ENCODE measurements at regions not wholly inside any gene's neighbourhood (a gene's known extent, or its start where the extent isn't known, plus 50 kb on each side); places are given as distances from the start of the nearest gene placed in this dataset.
A peak's percentile ranks its signal among the peaks of the same experiment; 100 is the strongest.

GRCh38 chr12:112559784-112560183 is 141.0 kb downstream of the PTPN11 start:
- no peak for DNase-seq

DNA sequence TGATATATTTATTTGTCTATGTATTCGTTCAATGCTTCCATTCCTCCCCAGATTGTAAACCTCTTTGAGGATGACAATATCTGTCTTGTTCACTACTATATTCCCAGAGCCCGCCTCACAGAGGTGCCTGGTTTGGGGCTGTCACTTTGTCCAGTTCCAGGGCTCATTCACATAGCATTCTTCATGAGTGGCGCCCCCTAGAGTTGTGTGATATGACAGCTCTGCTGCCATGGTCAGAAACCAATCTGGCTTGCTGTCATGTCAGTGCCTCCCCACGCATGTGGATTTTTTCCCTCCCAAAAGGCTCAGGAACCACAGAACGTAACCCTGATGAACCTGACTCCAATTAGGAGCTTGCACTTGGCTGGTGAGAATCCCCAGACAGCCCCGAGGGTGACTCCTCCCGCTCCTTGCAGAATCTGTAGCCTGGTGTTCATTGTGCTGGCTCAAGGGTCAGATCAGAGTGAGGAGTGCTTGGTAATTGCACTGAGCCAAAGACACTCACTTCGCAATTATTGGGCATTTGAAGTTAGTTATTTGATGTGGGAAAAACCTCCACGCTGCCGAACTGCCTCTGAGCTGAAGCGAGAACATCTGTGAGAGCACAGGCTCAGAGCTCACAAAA is 145.5 kb downstream of the PTPN11 start:
- no peak for DNase-seq

GRCh38 chr12:112568641-112569040 is 149.9 kb downstream of the PTPN11 start:
- DNase-seq: no peak

- DNase-seq: no peak
Observed at GRCh38 chr12:112570096-112570495, 151.3 kb downstream of the PTPN11 start.

- DNase-seq: no peak
Observed at GRCh38 chr12:112573141-112573540, 154.4 kb downstream of the PTPN11 start.

GRCh38 chr12:112574896-112575558 is 156.3 kb downstream of the PTPN11 start:
- DNase-seq: no peak

DNA sequence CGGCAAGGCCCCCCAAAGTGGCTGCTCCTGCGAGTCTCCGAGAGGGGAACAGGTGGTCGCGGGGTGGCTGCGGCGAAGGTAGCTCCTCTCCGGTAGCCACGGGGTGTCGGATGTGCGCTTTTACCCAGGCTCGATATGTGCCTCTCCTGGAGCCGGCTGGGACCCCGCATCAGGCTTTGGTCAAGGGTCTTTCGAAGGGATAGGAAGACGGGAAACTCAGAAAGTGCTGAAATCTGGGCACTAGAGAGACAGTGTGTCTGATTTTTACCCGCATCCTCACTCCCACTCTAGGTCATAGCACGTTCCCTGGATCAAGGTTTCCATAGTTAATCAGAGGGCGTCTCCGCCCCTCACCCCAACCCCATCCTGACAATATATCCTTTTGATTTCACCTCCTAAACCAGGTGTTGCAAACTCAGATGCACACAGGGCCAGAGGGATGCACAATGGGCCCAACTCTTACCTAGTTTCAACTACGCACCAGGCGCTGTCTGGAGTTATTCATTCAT is 156.9 kb downstream of the PTPN11 start:
- no peak for DNase-seq

DNA sequence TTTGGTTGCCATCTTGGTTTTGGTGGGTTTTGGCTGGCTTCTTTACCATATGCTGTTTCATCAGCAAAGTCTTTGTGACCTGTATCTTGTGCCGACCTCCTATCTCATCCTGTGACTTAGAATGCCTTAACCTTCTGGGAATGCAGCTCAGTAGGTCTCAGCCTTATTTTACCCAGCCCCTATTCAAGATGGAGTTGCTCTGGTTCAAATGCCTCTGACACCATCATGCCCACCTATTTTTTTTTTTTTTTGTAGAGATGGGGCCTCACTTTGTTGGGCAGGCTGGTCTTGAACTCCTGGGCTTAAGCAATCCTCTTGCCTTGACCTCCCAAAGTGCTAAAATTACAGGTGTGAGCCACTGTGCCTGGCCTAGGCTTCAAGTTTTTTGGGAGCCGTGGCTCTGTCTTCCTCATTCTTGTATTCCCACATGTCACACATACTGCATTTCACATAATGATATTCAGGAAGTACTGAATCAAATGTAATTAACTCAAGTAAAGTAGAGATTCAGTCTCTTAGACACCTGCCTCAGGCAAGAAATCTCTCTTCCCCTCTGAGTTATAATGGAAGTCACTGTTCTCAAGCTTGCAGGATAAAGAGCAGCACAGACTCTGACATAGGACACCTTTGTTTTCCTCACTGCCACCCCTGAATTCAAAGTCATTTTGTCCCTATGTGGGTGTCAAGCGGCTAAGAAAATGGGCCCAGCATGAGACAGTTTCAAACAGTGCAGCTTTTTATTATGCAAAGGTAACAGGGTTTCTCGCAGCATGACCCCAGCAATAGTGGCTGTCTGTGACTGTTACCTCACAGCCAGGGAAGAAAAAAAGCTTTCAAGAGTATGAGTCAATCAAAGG is 159.0 kb downstream of the PTPN11 start:
- no peak for DNase-seq

GRCh38 chr12:112584266-112584722 is 165.5 kb downstream of the PTPN11 start:
- no peak for DNase-seq

DNA sequence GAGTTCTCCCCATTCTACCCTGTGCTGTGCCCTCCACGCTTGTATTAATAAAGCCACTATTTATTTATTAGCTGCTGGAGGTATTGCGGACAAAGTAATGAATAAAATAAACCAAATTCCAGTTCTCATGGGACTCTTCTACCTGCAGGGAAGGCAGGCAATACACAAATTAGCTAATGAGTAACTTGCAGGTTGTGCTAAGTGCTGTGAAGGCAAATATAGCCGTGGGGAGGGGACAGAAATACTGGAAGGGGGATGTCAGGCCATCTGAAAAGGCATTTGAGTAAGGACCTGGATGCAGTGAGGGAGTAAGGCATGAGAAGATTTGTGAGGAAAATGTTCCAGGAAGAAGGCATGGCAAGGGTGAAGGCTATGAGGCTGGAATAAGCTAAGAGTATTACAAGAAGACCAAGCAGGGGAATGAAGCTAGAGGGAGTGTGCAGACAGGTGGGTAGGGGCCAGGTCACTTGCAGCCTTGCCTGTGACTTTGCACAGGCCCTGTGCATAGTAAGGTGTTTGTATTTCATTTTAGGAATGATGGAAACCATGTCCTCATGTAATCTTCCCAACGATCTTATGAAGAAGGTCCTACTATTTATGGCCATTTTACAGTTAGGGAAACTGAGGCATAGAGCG is 167.5 kb downstream of the PTPN11 start:
- DNase-seq: no peak

DNA sequence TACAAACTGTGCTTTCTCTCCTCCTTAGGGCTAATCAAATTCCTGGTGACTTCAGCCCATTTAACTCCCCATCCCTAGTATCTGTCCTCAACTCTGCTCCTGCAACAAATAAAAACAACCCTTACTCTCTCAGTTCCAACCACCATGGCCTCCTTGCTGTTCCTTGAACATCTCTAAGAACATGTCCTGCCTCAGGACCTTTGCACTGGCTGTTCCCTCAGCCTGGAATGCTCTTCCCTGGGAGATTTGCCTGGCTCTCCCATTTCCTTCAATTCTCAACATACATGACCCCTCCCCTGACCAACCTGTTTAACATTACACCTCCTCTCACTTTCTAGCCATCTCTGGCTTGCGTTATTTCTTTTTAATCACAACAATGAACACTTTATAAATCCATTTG is 170.5 kb downstream of the PTPN11 start:
- DNase-seq: no peak

- DNase-seq: no peak
Observed at GRCh38 chr12:112590281-112590680, 171.5 kb downstream of the PTPN11 start.

- no peak for DNase-seq
Observed at GRCh38 chr12:112591488-112591887, 172.7 kb downstream of the PTPN11 start.

GRCh38 chr12:112595410-112595809 is 176.7 kb downstream of the PTPN11 start:
- DNase-seq: peak; percentile 64 to 75 (median 71)

DNA sequence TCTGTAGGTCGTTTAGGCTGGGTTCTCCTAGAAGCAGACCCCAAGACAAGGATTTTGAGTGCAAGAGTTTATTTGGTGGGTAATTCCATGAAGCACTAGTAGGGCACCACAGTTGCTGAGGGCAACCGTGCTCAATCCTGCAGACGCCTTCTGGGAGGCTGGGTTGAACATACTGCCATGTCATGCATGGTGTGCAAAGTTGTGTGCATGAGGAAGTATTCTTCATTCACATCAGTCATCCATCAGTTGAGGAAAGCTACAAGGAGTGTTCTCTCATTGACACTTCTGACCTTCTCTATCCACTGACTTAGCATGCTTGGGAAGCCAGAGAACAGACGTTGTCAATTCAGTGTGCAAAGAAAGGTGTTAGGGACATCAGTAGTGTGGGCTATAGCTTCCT is 179.2 kb downstream of the PTPN11 start:
- peak; percentile 13 to 44 (median 14) for DNase-seq

DNA sequence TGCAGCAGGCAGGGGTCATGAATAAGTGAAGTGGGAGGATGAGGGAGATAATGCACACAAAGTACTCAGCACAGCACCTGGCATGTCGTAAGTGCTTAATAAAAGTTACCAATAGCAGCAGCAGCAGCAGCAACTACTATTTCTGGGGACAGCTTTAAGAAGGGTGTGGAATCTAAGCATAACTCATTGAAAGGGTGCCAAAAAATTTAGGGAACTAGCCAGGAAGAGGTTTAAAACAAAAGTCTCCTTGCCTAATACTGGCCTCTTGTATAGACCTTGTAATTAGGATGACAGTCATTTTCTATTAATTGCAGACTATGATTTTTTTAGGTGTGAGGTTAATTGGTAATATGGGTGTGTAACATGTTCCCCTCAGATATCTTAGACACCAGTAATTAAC is 179.9 kb downstream of the PTPN11 start:
- peak; percentile 15 to 49 (median 38) for DNase-seq

GRCh38 chr12:112599871-112600270 is 181.1 kb downstream of the PTPN11 start:
- peak; percentile 76 to 91 (median 89) for DNase-seq

- no peak for DNase-seq
Observed at GRCh38 chr12:112602150-112602549, 183.4 kb downstream of the PTPN11 start.

DNA sequence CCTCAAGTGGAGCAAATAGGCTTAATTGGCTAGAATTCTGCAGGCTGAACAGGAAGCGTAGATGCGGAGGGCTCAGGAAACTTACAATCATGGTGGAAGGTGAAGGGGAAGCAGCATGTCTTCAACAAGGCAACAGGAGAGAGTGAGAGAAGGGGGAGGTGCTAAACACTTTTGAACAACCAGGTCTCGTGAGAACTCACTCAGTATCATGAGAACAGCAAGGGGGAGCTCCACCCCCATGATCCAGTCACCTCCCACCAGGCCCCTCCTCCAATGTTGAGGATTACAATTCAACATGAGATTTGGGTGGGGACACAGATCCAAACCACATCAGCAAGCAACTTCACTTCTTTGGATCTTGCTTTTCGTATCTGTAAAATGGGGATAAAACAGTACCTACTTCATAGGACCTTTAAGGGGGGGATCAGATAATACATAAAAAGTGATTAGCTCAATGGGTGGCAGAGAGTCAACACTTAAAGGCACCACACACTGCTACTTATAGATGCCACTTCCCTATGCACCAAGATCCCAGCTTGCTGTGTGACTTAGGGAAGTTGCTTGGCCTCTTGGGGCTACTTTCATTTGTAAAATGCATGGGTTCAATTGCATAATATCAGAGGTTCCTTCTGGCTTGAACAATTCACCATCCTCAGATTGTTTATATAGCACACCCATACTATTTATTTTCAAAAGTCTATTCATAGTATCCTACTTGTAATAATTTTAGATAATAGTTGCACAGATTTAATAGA is 184.8 kb upstream of the RPH3A start:
- DNase-seq: peak; percentile 55 to 67 (median 58)

GRCh38 chr12:112607427-112607826 is 184.1 kb upstream of the RPH3A start:
- DNase-seq: no peak

DNA sequence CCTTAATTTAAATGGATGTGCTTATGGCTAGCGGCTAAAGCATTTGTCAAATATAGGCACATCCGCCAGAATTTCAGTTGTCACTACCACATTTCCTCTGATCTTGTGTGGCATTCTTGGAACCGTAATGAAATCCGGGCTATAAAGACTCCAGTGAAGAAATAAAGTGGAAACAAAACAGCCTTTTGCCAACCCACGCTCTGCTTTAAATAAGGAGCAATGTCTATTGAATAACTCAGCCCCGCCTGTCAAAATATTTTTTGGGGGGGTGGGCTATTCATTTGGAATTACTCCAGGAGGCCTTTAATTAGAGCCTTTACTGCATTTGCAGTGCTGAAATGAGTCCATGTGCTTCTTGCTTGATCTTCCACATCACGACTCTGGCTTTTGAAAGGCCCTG is 179.6 kb upstream of the RPH3A start:
- DNase-seq: no peak

GRCh38 chr12:112615196-112615595 is 176.4 kb upstream of the RPH3A start:
- no peak for DNase-seq

Measured in suppressor macrophage treated with lipopolysaccharide for 1 hour (primary cell).